Central memory CD8-positive, alpha-beta T cell (primary cell): ENCODE measurements at regions not wholly inside any gene's neighbourhood (a gene's known extent, or its start where the extent isn't known, plus 50 kb on each side); places are given as distances from the start of the nearest gene placed in this dataset.
"Not testable (repeated sequence)": the region's sequence is repeated elsewhere in the genome, so short reads cannot be mapped to it uniquely, and the experiment has no call there.

Experiments used
- ATAC-seq: fragments of 150-1000 bp; cut with Tn5 transposase; replicated peaks from 2 replicates; pipeline ENCODE4 v1.10.0; 2022; ENCODE audit warnings: mild to moderate bottlenecking, moderate FRiP score, moderate number of reproducible peaks; ENCODE audit not compliant: poor library complexity, severe bottlenecking; ENCODE audit errors: extremely low read depth
- DNase-seq, 2 donors: peaks; one replicate each; pipeline ENCODE4 v3.0.0; 2021; ENCODE audit warnings: low spot score in 2 of 2
- H3K27ac Mint-ChIP-seq: one replicate; pipeline ENCODE4 v1.8.0; 2022; ENCODE audit warnings: low read depth, mild to moderate bottlenecking, moderate library complexity, mixed read lengths
- H3K27me3 Mint-ChIP-seq: one replicate; pipeline ENCODE4 v1.8.0; 2022; ENCODE audit warnings: mixed read lengths
- H3K36me3 Mint-ChIP-seq: one replicate; pipeline ENCODE4 v1.8.0; 2022; ENCODE audit warnings: mild to moderate bottlenecking, moderate library complexity, mixed read lengths; ENCODE audit not compliant: insufficient read depth
- H3K4me1 Mint-ChIP-seq: one replicate; pipeline ENCODE4 v1.8.0; 2022; ENCODE audit warnings: mixed read lengths
- H3K4me3 Mint-ChIP-seq: one replicate; pipeline ENCODE4 v1.8.0; 2022; ENCODE audit warnings: mild to moderate bottlenecking, moderate library complexity, mixed read lengths
- H3K9me3 Mint-ChIP-seq: one replicate; pipeline ENCODE4 v1.8.0; 2022; ENCODE audit warnings: mixed read lengths

DNA sequence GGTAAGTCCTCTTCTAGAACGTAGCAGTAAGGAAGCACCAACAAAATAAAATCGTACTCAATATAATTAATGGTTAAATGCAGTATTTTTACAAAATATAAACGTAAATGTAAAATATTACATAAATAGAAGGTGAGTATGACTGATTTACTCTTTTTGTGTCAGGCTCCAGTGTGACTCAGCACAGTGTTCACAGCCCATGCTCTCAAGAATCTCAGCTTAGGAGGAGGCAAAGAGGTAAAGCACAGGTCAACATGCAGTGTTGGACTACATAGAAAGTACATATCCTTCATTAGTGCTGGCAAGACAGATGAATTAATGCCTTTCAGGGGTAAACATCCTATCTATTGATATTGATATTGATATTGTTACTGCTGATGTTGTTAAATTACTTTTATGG is 2050.6 kb upstream of the RAG2 start:
- Mint-ChIP-seq H3K27me3 (no peaks in the 10 kb centered on the region), H3K27ac (no peak overlapping the region), H3K36me3 (no peaks in the 10 kb centered on the region), H3K9me3 (peaks cover 13% of the 10 kb centered on the region), H3K4me3 (no peak overlapping the region), H3K4me1 (no peaks in the 10 kb centered on the region)
- ATAC-seq = no peak
- DNase-seq = no peak

GRCh38 chr11:38646382-38646781 is 2048.3 kb upstream of the RAG2 start:
- Mint-ChIP-seq H3K27ac (no peak overlapping the region), H3K4me1 (no peaks in the 10 kb centered on the region), H3K27me3 (no peaks in the 10 kb centered on the region), H3K36me3 (peaks cover 2% of the 10 kb centered on the region), H3K4me3 (no peak overlapping the region), H3K9me3 (peaks cover 19% of the 10 kb centered on the region)
- no peak for ATAC-seq
- DNase-seq = no peak

- no peaks in the 10 kb centered on the region for H3K4me1 Mint-ChIP-seq
- ATAC-seq = no peak
- DNase-seq = no peak
- H3K27me3 Mint-ChIP-seq = no peaks in the 10 kb centered on the region
- no peak overlapping the region for H3K27ac Mint-ChIP-seq
- H3K36me3 Mint-ChIP-seq = peaks cover 2% of the 10 kb centered on the region
- H3K9me3 Mint-ChIP-seq = peaks cover 22% of the 10 kb centered on the region
- H3K4me3 Mint-ChIP-seq = no peak overlapping the region
These were observed 2042.8 kb upstream of the RAG2 start for GRCh38 chr11:38640854-38641253.

- H3K4me1 Mint-ChIP-seq = no peaks in the 10 kb centered on the region
- no peak overlapping the region for H3K4me3 Mint-ChIP-seq
- no peak overlapping the region for H3K27ac Mint-ChIP-seq
- H3K9me3 Mint-ChIP-seq = peaks cover 19% of the 10 kb centered on the region
- H3K27me3 Mint-ChIP-seq = no peaks in the 10 kb centered on the region
- ATAC-seq (no peak), DNase-seq (no peak)
- no peaks in the 10 kb centered on the region for H3K36me3 Mint-ChIP-seq
These were observed 2014.7 kb upstream of the RAG2 start for GRCh38 chr11:38612701-38613100.

GRCh38 chr11:38601371-38601770 is 2003.3 kb upstream of the RAG2 start:
- H3K36me3 Mint-ChIP-seq, H3K27me3 Mint-ChIP-seq, H3K9me3 Mint-ChIP-seq, H3K27ac Mint-ChIP-seq, ATAC-seq, DNase-seq, H3K4me1 Mint-ChIP-seq, H3K4me3 Mint-ChIP-seq: not testable (repeated sequence)

DNA sequence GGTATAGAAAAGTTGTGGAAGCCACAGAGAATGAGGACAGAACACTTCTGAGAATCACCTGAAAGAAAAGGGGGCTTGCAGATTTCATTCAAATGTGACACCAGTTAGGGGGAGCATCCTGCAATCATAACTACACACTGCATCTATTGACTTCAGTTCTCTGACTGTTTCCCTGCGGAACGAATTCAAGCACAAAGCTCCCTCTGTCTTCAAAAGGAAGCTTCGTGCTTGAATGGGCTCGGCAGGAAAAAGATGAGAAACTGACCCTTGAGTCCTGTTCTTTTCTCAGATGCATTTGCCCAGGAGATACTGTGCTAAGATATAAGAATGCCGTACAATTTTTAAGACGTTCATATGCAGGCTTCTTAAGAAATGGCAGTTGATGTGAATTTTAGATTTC is 2000.4 kb upstream of the RAG2 start:
- DNase-seq (no peak), ATAC-seq (no peak)
- Mint-ChIP-seq H3K4me1 (no peaks in the 10 kb centered on the region), H3K36me3 (no peaks in the 10 kb centered on the region), H3K27me3 (no peaks in the 10 kb centered on the region), H3K9me3 (peaks cover 5% of the 10 kb centered on the region), H3K27ac (no peak overlapping the region), H3K4me3 (no peak overlapping the region)

DNA sequence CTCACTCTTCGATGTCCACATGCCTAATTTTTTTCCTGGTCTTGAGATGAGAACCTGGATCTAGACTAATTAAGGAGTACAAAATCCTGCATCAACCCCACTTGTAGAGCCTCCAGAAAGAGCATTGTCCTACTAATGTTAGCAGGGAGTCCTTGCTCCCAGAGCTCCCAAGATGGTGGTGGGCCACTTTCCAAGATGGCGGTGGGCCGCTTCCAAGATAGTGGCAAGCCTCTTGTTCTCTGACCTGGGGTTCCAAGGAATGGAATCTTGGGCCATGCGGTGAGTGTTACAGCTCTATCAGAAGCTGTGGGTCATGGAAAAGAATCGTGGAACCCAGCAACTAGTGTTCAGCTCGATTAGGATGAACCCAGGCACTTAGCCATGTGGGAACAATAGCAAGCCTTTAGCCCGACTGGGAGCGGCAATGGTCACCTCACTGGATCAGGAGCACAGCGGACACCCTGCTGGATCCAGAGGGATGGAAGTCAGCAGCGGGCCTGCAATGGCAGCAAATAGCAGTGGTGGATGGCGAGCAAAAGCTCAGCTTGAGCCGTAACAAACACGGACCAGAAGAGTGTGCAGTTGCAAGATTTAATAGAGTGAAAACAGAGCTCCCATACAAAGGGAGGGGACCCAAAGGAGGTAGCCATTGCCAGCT is 1997.5 kb upstream of the RAG2 start:
- not testable (repeated sequence) for ATAC-seq, H3K9me3 Mint-ChIP-seq, DNase-seq, H3K4me3 Mint-ChIP-seq, H3K4me1 Mint-ChIP-seq, H3K27me3 Mint-ChIP-seq, H3K36me3 Mint-ChIP-seq, H3K27ac Mint-ChIP-seq

DNA sequence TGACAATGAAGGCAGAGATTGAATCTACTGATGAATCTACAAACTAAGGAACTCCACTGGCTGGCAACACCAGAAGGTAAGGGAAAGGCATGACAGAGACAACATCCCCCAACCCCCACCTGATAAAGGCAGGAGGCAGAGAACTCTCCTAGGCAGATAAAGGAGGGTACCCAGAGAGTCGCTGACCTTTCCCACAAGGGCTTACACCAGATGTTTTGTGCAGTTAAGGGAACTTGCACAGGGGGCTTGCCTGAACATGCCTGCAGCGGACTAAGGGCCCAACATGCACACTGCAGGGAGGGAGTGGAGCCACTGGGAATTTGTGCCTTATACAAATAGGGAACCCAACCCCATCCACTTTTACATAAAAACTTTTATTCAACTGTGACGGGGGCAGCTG is 1996.9 kb upstream of the RAG2 start:
- Mint-ChIP-seq H3K27ac (no peak overlapping the region), H3K9me3 (no peaks in the 10 kb centered on the region), H3K4me1 (no peaks in the 10 kb centered on the region), H3K4me3 (no peak overlapping the region), H3K27me3 (no peaks in the 10 kb centered on the region), H3K36me3 (no peaks in the 10 kb centered on the region)
- no peak for DNase-seq
- no peak for ATAC-seq

GRCh38 chr11:38593649-38594048 is 1995.6 kb upstream of the RAG2 start:
- Mint-ChIP-seq H3K36me3 (no peaks in the 10 kb centered on the region), H3K4me3 (no peak overlapping the region), H3K27ac (no peak overlapping the region), H3K9me3 (no peaks in the 10 kb centered on the region), H3K4me1 (no peaks in the 10 kb centered on the region), H3K27me3 (no peaks in the 10 kb centered on the region)
- ATAC-seq (no peak), DNase-seq (no peak)

GRCh38 chr11:38582756-38583155 is 1984.7 kb upstream of the RAG2 start:
- DNase-seq (no peak), ATAC-seq (no peak)
- H3K4me3 Mint-ChIP-seq = no peak overlapping the region
- H3K4me1 Mint-ChIP-seq = no peaks in the 10 kb centered on the region
- H3K36me3 Mint-ChIP-seq = no peaks in the 10 kb centered on the region
- H3K9me3 Mint-ChIP-seq = peaks cover 21% of the 10 kb centered on the region
- no peaks in the 10 kb centered on the region for H3K27me3 Mint-ChIP-seq
- H3K27ac Mint-ChIP-seq = no peak overlapping the region

GRCh38 chr11:38582151-38582550 is 1984.1 kb upstream of the RAG2 start:
- ATAC-seq (no peak), DNase-seq (no peak)
- Mint-ChIP-seq H3K27me3 (no peaks in the 10 kb centered on the region), H3K9me3 (peaks cover 21% of the 10 kb centered on the region), H3K4me1 (no peaks in the 10 kb centered on the region), H3K36me3 (no peaks in the 10 kb centered on the region), H3K27ac (no peak overlapping the region), H3K4me3 (no peak overlapping the region)

DNA sequence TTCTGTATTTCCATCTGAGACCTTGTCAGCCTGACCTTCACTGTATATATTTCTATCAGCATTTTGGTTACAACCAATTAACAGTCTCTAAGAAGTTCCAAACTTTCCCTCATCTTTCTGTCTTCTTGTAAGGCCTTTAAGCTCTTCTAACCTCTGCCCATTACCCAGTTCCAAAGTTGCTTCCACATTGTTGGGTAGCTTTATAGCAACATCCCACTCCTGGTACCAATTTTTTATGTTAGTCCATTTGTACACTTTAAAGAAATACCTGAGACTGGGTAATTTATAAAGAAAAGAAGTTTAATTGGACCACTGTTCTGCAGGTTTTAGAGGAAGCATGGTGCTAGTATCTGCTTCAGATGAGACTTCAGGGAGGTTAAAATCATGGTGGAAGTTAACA is 1979.7 kb upstream of the RAG2 start:
- H3K4me1 Mint-ChIP-seq = no peaks in the 10 kb centered on the region
- peaks cover 7% of the 10 kb centered on the region for H3K9me3 Mint-ChIP-seq
- no peaks in the 10 kb centered on the region for H3K27me3 Mint-ChIP-seq
- DNase-seq (no peak), ATAC-seq (no peak)
- no peak overlapping the region for H3K27ac Mint-ChIP-seq
- H3K4me3 Mint-ChIP-seq = no peak overlapping the region
- H3K36me3 Mint-ChIP-seq = no peaks in the 10 kb centered on the region

DNA sequence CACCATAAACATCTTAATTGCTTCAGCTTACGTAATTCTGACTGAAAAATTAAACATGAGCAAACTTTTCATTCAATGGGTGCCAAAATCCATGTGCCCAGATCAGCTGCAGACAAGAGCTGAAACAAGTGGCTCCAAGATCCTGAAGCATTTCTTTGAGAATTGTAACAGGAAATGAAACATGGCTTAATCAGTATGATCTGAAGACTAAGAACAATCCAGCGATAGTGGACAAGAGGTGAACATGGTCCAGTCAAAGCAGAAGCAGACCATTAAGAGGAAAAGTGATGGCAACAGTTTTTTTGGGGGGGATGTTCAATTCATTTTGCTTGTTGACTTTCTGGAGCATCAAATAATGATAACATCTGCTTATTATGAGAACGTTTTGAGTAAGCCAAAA is 1964.5 kb upstream of the RAG2 start:
- no peaks in the 10 kb centered on the region for H3K4me1 Mint-ChIP-seq
- no peak overlapping the region for H3K4me3 Mint-ChIP-seq
- H3K27ac Mint-ChIP-seq = no peak overlapping the region
- DNase-seq (no peak), ATAC-seq (no peak)
- H3K9me3 Mint-ChIP-seq = no peaks in the 10 kb centered on the region
- no peaks in the 10 kb centered on the region for H3K27me3 Mint-ChIP-seq
- H3K36me3 Mint-ChIP-seq = no peaks in the 10 kb centered on the region

DNA sequence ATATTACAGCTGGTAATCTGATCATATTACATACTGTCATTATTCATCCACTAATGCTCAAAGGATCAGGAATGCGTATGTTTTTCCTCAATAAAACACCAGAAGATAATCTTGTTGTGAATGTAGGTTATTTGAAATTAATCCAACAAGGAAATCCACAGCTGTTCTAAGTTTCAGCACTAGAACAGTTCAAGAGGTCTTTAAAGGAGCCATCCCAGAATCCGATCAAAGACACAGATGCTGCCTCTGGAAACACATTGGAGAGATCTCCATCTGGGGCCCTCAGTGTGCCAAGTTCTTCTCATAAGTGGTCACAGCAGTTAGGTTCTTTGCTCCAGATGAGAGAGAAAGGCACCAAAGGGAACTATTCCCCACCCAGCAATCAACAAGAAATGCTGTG is 1955.1 kb upstream of the RAG2 start:
- H3K27me3 Mint-ChIP-seq = no peaks in the 10 kb centered on the region
- H3K27ac Mint-ChIP-seq = no peak overlapping the region
- no peaks in the 10 kb centered on the region for H3K36me3 Mint-ChIP-seq
- H3K9me3 Mint-ChIP-seq = peaks cover 5% of the 10 kb centered on the region
- no peak overlapping the region for H3K4me3 Mint-ChIP-seq
- no peaks in the 10 kb centered on the region for H3K4me1 Mint-ChIP-seq
- ATAC-seq (no peak), DNase-seq (no peak)
